Neural progenitor cell (in vitro differentiated cells): ENCODE measurements at regions not wholly inside any gene's neighbourhood (a gene's known extent, or its start where the extent isn't known, plus 50 kb on each side); places are given as distances from the start of the nearest gene placed in this dataset.

Experiments
- DNase-seq: peaks from one replicate; pipeline ENCODE4 v3.0.0-alpha.2; 2016; ENCODE audit warnings: low spot score
- H2AFZ ChIP-seq: fragments of 200-600 bp; sonication (generic); replicated peaks from 2 replicates; pipeline ENCODE4 v1.6.1; 2016; ENCODE audit warnings: antibody characterized with exemption
- H3F3A ChIP-seq: fragments of 200-600 bp; sonication (generic); 2 replicates; pipeline ENCODE4 v1.6.1; 2016; ENCODE audit warnings: antibody characterized with exemption, low read depth
- H3K27ac ChIP-seq: fragments of 200-600 bp; sonication (generic); 2 replicates; pipeline ENCODE4 v1.5.1; 2016; ENCODE audit warnings: mild to moderate bottlenecking
- H3K27me3 ChIP-seq: fragments of 200-600 bp; sonication (generic); 2 replicates; pipeline ENCODE4 v1.6.1; 2016; ENCODE audit warnings: mild to moderate bottlenecking, moderate library complexity
- H3K36me3 ChIP-seq: fragments of 200-600 bp; sonication (generic); 2 replicates; pipeline ENCODE4 v1.5.1; 2016
- H3K4me1 ChIP-seq: fragments of 200-600 bp; sonication (generic); 2 replicates; pipeline ENCODE4 v1.6.1; 2016; ENCODE audit warnings: mixed run types
- H3K4me2 ChIP-seq: fragments of 200-600 bp; sonication (generic); 2 replicates; pipeline ENCODE4 v1.6.1; 2016
- H3K4me3 ChIP-seq: fragments of 200-600 bp; sonication (generic); 2 replicates; pipeline ENCODE4 v1.5.1; 2016
- H3K79me2 ChIP-seq: fragments of 200-600 bp; sonication (generic); 2 replicates; pipeline ENCODE4 v1.6.1; 2016; ENCODE audit warnings: low read depth
- H3K9ac ChIP-seq: fragments of 200-600 bp; sonication (generic); 2 replicates; pipeline ENCODE4 v1.6.1; 2016
- H3K9me3 ChIP-seq: fragments of 200-600 bp; sonication (generic); 2 replicates; pipeline ENCODE4 v1.5.1; 2016; ENCODE audit warnings: low read depth
- H4K20me1 ChIP-seq: fragments of 200-600 bp; sonication (generic); 2 replicates; pipeline ENCODE4 v1.6.1; 2016; ENCODE audit warnings: low read depth
- H3K27ac Mint-ChIP-seq: 3 replicates; pipeline ENCODE4 v1.8.0; 2021; ENCODE audit warnings: mixed read lengths
- H3K27me3 Mint-ChIP-seq: 2 replicates; pipeline ENCODE4 v1.8.0; 2022; ENCODE audit warnings: low read depth, mild to moderate bottlenecking, inconsistent platforms, moderate library complexity, mixed read lengths; ENCODE audit not compliant: insufficient read depth
- H3K36me3 Mint-ChIP-seq: 3 replicates; pipeline ENCODE4 v1.8.0; 2021; ENCODE audit warnings: mixed read lengths
- H3K4me1 Mint-ChIP-seq: 3 replicates; pipeline ENCODE4 v1.8.0; 2021; ENCODE audit warnings: mixed read lengths
- H3K4me3 Mint-ChIP-seq: 3 replicates; pipeline ENCODE4 v1.8.0; 2021; ENCODE audit warnings: mild to moderate bottlenecking, moderate library complexity, mixed read lengths
- H3K9me3 Mint-ChIP-seq: 3 replicates; pipeline ENCODE4 v1.8.0; 2020; ENCODE audit warnings: mixed read lengths
- EZH2 ChIP-seq: fragments of 200-600 bp; sonication (generic); IDR thresholded peaks from 2 replicates; pipeline ENCODE4 v1.6.1; 2017; ENCODE audit warnings: antibody characterized with exemption, mild to moderate bottlenecking, moderate library complexity
- EZH2phosphoT487 ChIP-seq: fragments of 200-600 bp; sonication (generic); IDR thresholded peaks from 2 replicates; pipeline ENCODE4 v1.6.1; 2017; ENCODE audit warnings: antibody characterized with exemption
- TF ChIP-seq, protein P1 (sequence below): fragments of 200-600 bp; sonication (generic); IDR thresholded peaks from 2 replicates; pipeline ENCODE4 v1.5.1; 2017; ENCODE audit warnings: antibody characterized with exemption, mild to moderate bottlenecking

DNA sequence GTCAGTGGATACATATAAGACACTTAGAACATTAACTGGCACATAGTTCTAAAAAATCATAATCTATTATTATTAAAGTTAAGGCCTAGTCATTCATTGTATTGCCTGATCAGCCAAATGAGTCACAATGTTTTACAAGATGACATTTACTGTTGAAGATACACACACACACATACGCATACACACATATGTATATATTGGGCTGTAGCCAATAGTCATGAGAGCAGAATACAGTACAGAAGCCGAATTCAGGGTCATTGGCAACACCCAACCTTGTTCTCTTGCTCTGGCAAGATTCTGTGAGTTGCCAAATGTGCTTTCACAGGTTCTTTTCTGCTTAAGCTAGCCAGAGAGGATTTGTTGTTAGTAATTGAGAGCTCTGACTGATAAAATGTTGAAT, 922.8 kb upstream of the MAP3K7 start:
- DNase-seq: no peak
- no peaks in the 10 kb centered on the region for H3K9me3 ChIP-seq
- no peaks in the 10 kb centered on the region for H3K79me2 ChIP-seq
- H3K4me2 ChIP-seq: no peak overlapping the region
- no peak overlapping the region for H2AFZ ChIP-seq
- H3K4me3 ChIP-seq: no peak overlapping the region
- no peak overlapping the region for H3K9ac ChIP-seq
- H3K4me1 ChIP-seq: no peaks in the 10 kb centered on the region
- TF ChIP-seq EZH2phosphoT487: no peak
- TF ChIP-seq EZH2: no peak
- TF ChIP-seq, protein P1, sequence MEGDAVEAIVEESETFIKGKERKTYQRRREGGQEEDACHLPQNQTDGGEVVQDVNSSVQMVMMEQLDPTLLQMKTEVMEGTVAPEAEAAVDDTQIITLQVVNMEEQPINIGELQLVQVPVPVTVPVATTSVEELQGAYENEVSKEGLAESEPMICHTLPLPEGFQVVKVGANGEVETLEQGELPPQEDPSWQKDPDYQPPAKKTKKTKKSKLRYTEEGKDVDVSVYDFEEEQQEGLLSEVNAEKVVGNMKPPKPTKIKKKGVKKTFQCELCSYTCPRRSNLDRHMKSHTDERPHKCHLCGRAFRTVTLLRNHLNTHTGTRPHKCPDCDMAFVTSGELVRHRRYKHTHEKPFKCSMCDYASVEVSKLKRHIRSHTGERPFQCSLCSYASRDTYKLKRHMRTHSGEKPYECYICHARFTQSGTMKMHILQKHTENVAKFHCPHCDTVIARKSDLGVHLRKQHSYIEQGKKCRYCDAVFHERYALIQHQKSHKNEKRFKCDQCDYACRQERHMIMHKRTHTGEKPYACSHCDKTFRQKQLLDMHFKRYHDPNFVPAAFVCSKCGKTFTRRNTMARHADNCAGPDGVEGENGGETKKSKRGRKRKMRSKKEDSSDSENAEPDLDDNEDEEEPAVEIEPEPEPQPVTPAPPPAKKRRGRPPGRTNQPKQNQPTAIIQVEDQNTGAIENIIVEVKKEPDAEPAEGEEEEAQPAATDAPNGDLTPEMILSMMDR: no peak
- Mint-ChIP-seq H3K4me3 (no peak overlapping the region), H3K27ac (no peak overlapping the region), H3K27me3 (peaks cover 7% of the 10 kb centered on the region), H3K36me3 (peaks cover 4% of the 10 kb centered on the region), H3K4me1 (peaks cover 7% of the 10 kb centered on the region), H3K9me3 (peaks cover 4% of the 10 kb centered on the region)
- H3K27me3 ChIP-seq: no peaks in the 10 kb centered on the region
- H4K20me1 ChIP-seq: no peaks in the 10 kb centered on the region
- H3K27ac ChIP-seq: no peak overlapping the region
- H3K36me3 ChIP-seq: no peaks in the 10 kb centered on the region
- no peaks in the 10 kb centered on the region for H3F3A ChIP-seq

GRCh38 chr6:91509039-91509438, 922.2 kb upstream of the MAP3K7 start:
- no peak overlapping the region for H3K4me2 ChIP-seq
- no peaks in the 10 kb centered on the region for H3K79me2 ChIP-seq
- H3K36me3 ChIP-seq: no peaks in the 10 kb centered on the region
- Mint-ChIP-seq H3K27me3 (peaks cover 5% of the 10 kb centered on the region), H3K27ac (no peak overlapping the region), H3K4me1 (peaks cover 7% of the 10 kb centered on the region), H3K36me3 (peaks cover 4% of the 10 kb centered on the region), H3K4me3 (no peak overlapping the region), H3K9me3 (peaks cover 4% of the 10 kb centered on the region)
- H3K9me3 ChIP-seq: no peaks in the 10 kb centered on the region
- H3F3A ChIP-seq: no peaks in the 10 kb centered on the region
- H3K4me3 ChIP-seq: no peak overlapping the region
- no peak overlapping the region for H3K9ac ChIP-seq
- TF ChIP-seq EZH2phosphoT487: no peak
- TF ChIP-seq, protein P1: no peak
- TF ChIP-seq EZH2: no peak
- H4K20me1 ChIP-seq: no peaks in the 10 kb centered on the region
- no peak overlapping the region for H3K27ac ChIP-seq
- no peaks in the 10 kb centered on the region for H3K27me3 ChIP-seq
- no peak overlapping the region for H2AFZ ChIP-seq
- no peak for DNase-seq
- H3K4me1 ChIP-seq: no peaks in the 10 kb centered on the region

DNA sequence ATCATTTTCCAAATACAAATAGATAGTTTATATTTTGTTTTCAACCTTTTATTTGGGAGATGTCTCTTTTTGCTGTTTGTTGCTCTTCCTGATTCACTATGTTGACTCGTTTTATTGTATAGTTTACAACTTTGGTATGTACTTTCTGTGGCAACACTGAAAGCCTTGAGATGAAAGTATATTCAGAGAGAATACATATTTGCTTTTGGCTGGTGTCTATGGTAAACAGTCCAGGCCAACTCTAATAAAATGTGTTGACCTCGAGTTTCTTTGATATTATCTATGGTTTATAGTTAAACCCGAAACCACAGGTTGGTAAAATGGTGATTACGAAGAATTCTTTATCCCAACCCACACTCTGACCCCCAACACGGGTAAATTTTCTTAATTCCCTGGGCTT, 919.6 kb upstream of the MAP3K7 start:
- Histone ChIP-seq H3K27me3 (no peaks in the 10 kb centered on the region), H3K27ac (no peak overlapping the region), H3K9me3 (no peaks in the 10 kb centered on the region), H4K20me1 (no peaks in the 10 kb centered on the region), H2AFZ (no peak overlapping the region), H3K79me2 (no peaks in the 10 kb centered on the region), H3K4me2 (no peak overlapping the region), H3K9ac (no peak overlapping the region), H3F3A (no peaks in the 10 kb centered on the region), H3K4me3 (no peak overlapping the region), H3K4me1 (no peaks in the 10 kb centered on the region), H3K36me3 (no peaks in the 10 kb centered on the region)
- Mint-ChIP-seq H3K9me3 (peaks cover 4% of the 10 kb centered on the region), H3K27me3 (no peaks in the 10 kb centered on the region), H3K27ac (no peak overlapping the region), H3K4me3 (no peak overlapping the region), H3K36me3 (peaks cover 4% of the 10 kb centered on the region), H3K4me1 (peaks cover 6% of the 10 kb centered on the region)
- no peak for TF ChIP-seq EZH2
- no peak for TF ChIP-seq EZH2phosphoT487
- TF ChIP-seq, protein P1: no peak
- DNase-seq: no peak
